ENCODE measurements at regions not wholly inside any gene's neighbourhood (a gene's known extent, or its start where the extent isn't known, plus 50 kb on each side); places are given as distances from the start of the nearest gene placed in this dataset.

GRCh38 chr5:168215646-168216045 is 75.8 kb upstream of the WWC1 start:
- Histone ChIP-seq H3K36me3 (no peaks in the 10 kb centered on the region), H3K9me3 (no peaks in the 10 kb centered on the region), H3K27ac (no peak overlapping the region), H3K4me3 (no peak overlapping the region), H3K27me3 (no peaks in the 10 kb centered on the region), H3K4me1 (no peaks in the 10 kb centered on the region)
- in situ Hi-C loops (cut with MboI; ENCODE audit: low sequenced_read_pairs in 4 of 4) (loop anchor here in 3 of 4 donors (10.0 to 25.0 kb wide), 2 partner anchors 491 to 503 kb away; no protein-coding TSS in a partner anchor), intact Hi-C loops (cut with DNase I; ENCODE audit: low total_unique reads) (no loop called here)
- DNase-seq (no peak), ATAC-seq (no peak)
- no peak for TF ChIP-seq POLR2A (IDR thresholded peaks at IDR 0.05)
- TF ChIP-seq, protein P1, sequence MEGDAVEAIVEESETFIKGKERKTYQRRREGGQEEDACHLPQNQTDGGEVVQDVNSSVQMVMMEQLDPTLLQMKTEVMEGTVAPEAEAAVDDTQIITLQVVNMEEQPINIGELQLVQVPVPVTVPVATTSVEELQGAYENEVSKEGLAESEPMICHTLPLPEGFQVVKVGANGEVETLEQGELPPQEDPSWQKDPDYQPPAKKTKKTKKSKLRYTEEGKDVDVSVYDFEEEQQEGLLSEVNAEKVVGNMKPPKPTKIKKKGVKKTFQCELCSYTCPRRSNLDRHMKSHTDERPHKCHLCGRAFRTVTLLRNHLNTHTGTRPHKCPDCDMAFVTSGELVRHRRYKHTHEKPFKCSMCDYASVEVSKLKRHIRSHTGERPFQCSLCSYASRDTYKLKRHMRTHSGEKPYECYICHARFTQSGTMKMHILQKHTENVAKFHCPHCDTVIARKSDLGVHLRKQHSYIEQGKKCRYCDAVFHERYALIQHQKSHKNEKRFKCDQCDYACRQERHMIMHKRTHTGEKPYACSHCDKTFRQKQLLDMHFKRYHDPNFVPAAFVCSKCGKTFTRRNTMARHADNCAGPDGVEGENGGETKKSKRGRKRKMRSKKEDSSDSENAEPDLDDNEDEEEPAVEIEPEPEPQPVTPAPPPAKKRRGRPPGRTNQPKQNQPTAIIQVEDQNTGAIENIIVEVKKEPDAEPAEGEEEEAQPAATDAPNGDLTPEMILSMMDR (IDR thresholded peaks at IDR 0.05 in 4 of 5, conservative IDR thresholded peaks at IDR 0.05 in 1 of 5) = no peak

DNA sequence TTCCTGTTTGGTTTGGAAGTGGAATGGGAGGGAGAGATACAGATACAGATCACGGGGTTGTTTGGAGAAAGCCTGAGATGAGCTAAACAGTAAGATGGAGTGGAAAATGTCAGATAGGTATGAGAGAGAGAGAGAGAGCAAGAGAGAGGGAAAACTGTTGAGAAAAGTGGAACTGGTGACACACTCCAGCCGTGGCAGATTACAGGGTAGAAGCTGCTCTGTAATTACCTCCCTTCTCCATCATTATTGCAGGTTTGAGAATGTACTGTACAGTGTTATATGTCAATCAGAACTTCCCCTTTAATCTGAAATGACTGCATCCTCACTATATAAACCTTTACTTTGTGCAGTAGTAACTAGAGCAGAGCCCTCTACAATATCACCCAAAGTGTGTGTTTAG is 74.5 kb upstream of the WWC1 start:
- in situ Hi-C loops (cut with MboI; ENCODE audit: low sequenced_read_pairs in 4 of 4) = loop anchor here in 3 of 4 donors (10.0 to 25.0 kb wide), 2 partner anchors 492 to 505 kb away; no protein-coding TSS in a partner anchor

DNA sequence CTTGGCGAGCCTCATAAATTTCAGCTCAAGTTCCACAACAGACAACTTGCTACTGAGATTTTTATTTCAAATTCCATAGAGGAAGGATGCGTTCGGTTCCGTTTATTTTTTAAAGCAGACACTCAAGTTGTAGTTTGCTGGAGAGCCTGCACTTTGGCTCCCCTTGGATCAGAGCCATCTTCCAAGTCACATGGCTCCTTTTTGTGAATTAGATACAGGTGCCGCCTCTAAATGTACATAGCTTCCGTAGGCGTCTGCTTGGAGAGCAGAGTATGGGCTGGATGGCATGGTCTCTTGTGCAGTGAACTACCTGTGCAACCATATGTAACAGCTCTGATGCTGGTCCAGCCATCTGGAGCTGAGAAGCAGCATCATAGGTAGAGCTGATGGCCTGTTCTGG is 73.9 kb upstream of the WWC1 start:
- Histone ChIP-seq H3K27ac (no peak overlapping the region), H3K27me3 (no peaks in the 10 kb centered on the region), H3K9me3 (no peaks in the 10 kb centered on the region), H3K36me3 (no peaks in the 10 kb centered on the region), H3K4me1 (no peaks in the 10 kb centered on the region), H3K4me3 (no peak overlapping the region)
- ATAC-seq (no peak), DNase-seq (no peak)
- in situ Hi-C loops (cut with MboI; ENCODE audit: low sequenced_read_pairs in 4 of 4) (loop anchor here in 3 of 4 donors (10.0 to 25.0 kb wide), 2 partner anchors 493 to 505 kb away; no protein-coding TSS in a partner anchor), intact Hi-C loops (cut with DNase I; ENCODE audit: low total_unique reads) (no loop called here)
- TF ChIP-seq, protein P1 (IDR thresholded peaks at IDR 0.05 in 4 of 5, conservative IDR thresholded peaks at IDR 0.05 in 1 of 5) = no peak
- no peak for TF ChIP-seq POLR2A (IDR thresholded peaks at IDR 0.05)

More for the DNA sequence above, 74.5 kb upstream of the WWC1 start:
- H3K4me3 ChIP-seq = no peak overlapping the region
- DNase-seq = no peak
- ATAC-seq = no peak
- intact Hi-C loops (cut with DNase I; ENCODE audit: low total_unique reads) = no loop called here
- no peak for TF ChIP-seq POLR2A (IDR thresholded peaks at IDR 0.05)
- TF ChIP-seq, protein P1 (IDR thresholded peaks at IDR 0.05 in 4 of 5, conservative IDR thresholded peaks at IDR 0.05 in 1 of 5) = no peak
- H3K36me3 ChIP-seq = no peaks in the 10 kb centered on the region
- no peak overlapping the region for H3K27ac ChIP-seq
- H3K27me3 ChIP-seq = no peaks in the 10 kb centered on the region
- no peaks in the 10 kb centered on the region for H3K9me3 ChIP-seq
- H3K4me1 ChIP-seq = no peaks in the 10 kb centered on the region

GRCh38 chr5:168218746-168219145 is 72.7 kb upstream of the WWC1 start:
- H3K27me3 ChIP-seq = no peaks in the 10 kb centered on the region
- H3K9me3 ChIP-seq = no peaks in the 10 kb centered on the region
- H3K4me1 ChIP-seq = no peaks in the 10 kb centered on the region
- intact Hi-C loops (cut with DNase I; ENCODE audit: low total_unique reads) (no loop called here), in situ Hi-C loops (cut with MboI; ENCODE audit: low sequenced_read_pairs in 4 of 4) (loop anchor here in 3 of 4 donors (10.0 to 25.0 kb wide), 2 partner anchors 494 to 506 kb away; no protein-coding TSS in a partner anchor)
- DNase-seq (no peak), ATAC-seq (no peak)
- no peak overlapping the region for H3K4me3 ChIP-seq
- H3K27ac ChIP-seq = no peak overlapping the region
- no peaks in the 10 kb centered on the region for H3K36me3 ChIP-seq
- TF ChIP-seq, protein P1 (IDR thresholded peaks at IDR 0.05 in 4 of 5, conservative IDR thresholded peaks at IDR 0.05 in 1 of 5) = no peak
- no peak for TF ChIP-seq POLR2A (IDR thresholded peaks at IDR 0.05)

Measured in gastrocnemius medialis (tissue), 4 donors.